Thoracic aorta (tissue), 2 donors: ENCODE measurements at regions not wholly inside any gene's neighbourhood (a gene's known extent, or its start where the extent isn't known, plus 50 kb on each side); places are given as distances from the start of the nearest gene placed in this dataset.

Source experiments
- ATAC-seq: fragments of 150-250 bp; one replicate; pipeline ENCODE4 v1.8.0; 2017; ENCODE audit warnings: low read depth; ENCODE audit not compliant: insufficient number of reproducible peaks, low FRiP score
- DNase-seq: peaks from one replicate; pipeline ENCODE4 v3.0.0-alpha.2; 2020; ENCODE audit warnings: low spot score
- H3K27ac ChIP-seq, 2 donors: fragments of 200-600 bp; sonication (generic); 1 replicate in 1 of 2; 2 replicates in 1 of 2; pipeline ENCODE4 v1.5.1; 2016; ENCODE audit warnings: mild to moderate bottlenecking in 2 of 2, moderate library complexity in 2 of 2
- H3K27me3 ChIP-seq: fragments of 200-600 bp; sonication (generic); replicated peaks from 2 replicates; pipeline ENCODE4 v1.6.0; 2016; ENCODE audit warnings: mild to moderate bottlenecking; ENCODE audit not compliant: insufficient read depth
- H3K36me3 ChIP-seq: fragments of 200-600 bp; sonication (generic); one replicate; pipeline ENCODE4 v1.5.1; 2016
- H3K4me1 ChIP-seq, 2 donors: fragments of 200-600 bp; sonication (generic); 1 replicate in 1 of 2; 2 replicates in 1 of 2; pipeline versions ENCODE4 v1.5.1 to v1.6.0; 2016; ENCODE audit warnings: low read depth in 2 of 2, mild to moderate bottlenecking in 1 of 2; ENCODE audit not compliant: control insufficient read depth in 1 of 2
- H3K4me3 ChIP-seq: fragments of 200-600 bp; sonication (generic); 2 replicates; pipeline ENCODE4 v1.5.1; 2016; ENCODE audit warnings: mild to moderate bottlenecking
- H3K9me3 ChIP-seq: fragments of 200-600 bp; sonication (generic); 2 replicates; pipeline ENCODE4 v1.5.1; 2016
- CTCF ChIP-seq: fragments of 200-600 bp; sonication (generic); IDR thresholded peaks from one replicate; pipeline ENCODE4 v1.5.1; 2019; ENCODE audit warnings: antibody characterized with exemption

GRCh38 chr11:24286238-24286637 is 210.6 kb upstream of the LUZP2 start:
- no peak overlapping the region for H3K27ac ChIP-seq
- no peaks in the 10 kb centered on the region for H3K27me3 ChIP-seq
- no peaks in the 10 kb centered on the region for H3K36me3 ChIP-seq
- ATAC-seq (no peak), DNase-seq (no peak)
- no peaks in the 10 kb centered on the region for H3K9me3 ChIP-seq
- no peak for TF ChIP-seq CTCF
- H3K4me1 ChIP-seq, result no peaks in the 10 kb centered on the region
- H3K4me3 ChIP-seq, result no peak overlapping the region

GRCh38 chr11:24289301-24289700 is 207.6 kb upstream of the LUZP2 start:
- no peak for DNase-seq
- ATAC-seq, result no peak
- Histone ChIP-seq H3K27me3 (no peaks in the 10 kb centered on the region), H3K4me1 (no peaks in the 10 kb centered on the region), H3K27ac (no peak overlapping the region), H3K36me3 (no peaks in the 10 kb centered on the region), H3K9me3 (no peaks in the 10 kb centered on the region), H3K4me3 (no peak overlapping the region)
- no peak for TF ChIP-seq CTCF

- Histone ChIP-seq H3K4me1 (no peaks in the 10 kb centered on the region), H3K27me3 (peaks cover 3% of the 10 kb centered on the region), H3K9me3 (no peaks in the 10 kb centered on the region), H3K4me3 (no peak overlapping the region), H3K27ac (no peak overlapping the region), H3K36me3 (no peaks in the 10 kb centered on the region)
- no peak for TF ChIP-seq CTCF
- DNase-seq, result no peak
- no peak for ATAC-seq
These were observed 202.9 kb upstream of the LUZP2 start for GRCh38 chr11:24293964-24294363.

- H3K27ac ChIP-seq, result no peak overlapping the region
- ATAC-seq (no peak), DNase-seq (no peak)
- no peaks in the 10 kb centered on the region for H3K4me1 ChIP-seq
- H3K27me3 ChIP-seq, result peaks cover 3% of the 10 kb centered on the region
- no peaks in the 10 kb centered on the region for H3K9me3 ChIP-seq
- H3K4me3 ChIP-seq, result no peak overlapping the region
- H3K36me3 ChIP-seq, result no peaks in the 10 kb centered on the region
- TF ChIP-seq CTCF, result no peak
These were observed 201.5 kb upstream of the LUZP2 start for GRCh38 chr11:24295360-24295759.

- no peaks in the 10 kb centered on the region for H3K9me3 ChIP-seq
- no peaks in the 10 kb centered on the region for H3K36me3 ChIP-seq
- no peak overlapping the region for H3K4me3 ChIP-seq
- H3K27me3 ChIP-seq, result peaks cover 3% of the 10 kb centered on the region
- H3K4me1 ChIP-seq, result no peaks in the 10 kb centered on the region
- no peak overlapping the region for H3K27ac ChIP-seq
- ATAC-seq, result no peak
- DNase-seq, result no peak
- no peak for TF ChIP-seq CTCF
These were observed 199.4 kb upstream of the LUZP2 start for GRCh38 chr11:24297461-24297860.
